ENCODE measurements at regions not wholly inside any gene's neighbourhood (a gene's known extent, or its start where the extent isn't known, plus 50 kb on each side); places are given as distances from the start of the nearest gene placed in this dataset.
A peak's percentile ranks its signal among the peaks of the same experiment; 100 is the strongest.
"Not testable (repeated sequence)": the region's sequence is repeated elsewhere in the genome, so short reads cannot be mapped to it uniquely, and the experiment has no call there.

- DNase-seq: not testable (repeated sequence)
Observed at GRCh38 chr1:83343767-83344166, 655.2 kb downstream of the TTLL7 start.

- peak; percentile 15 for DNase-seq
Observed at GRCh38 chr1:83342995-83343394, 655.9 kb downstream of the TTLL7 start.

- DNase-seq: not testable (repeated sequence)
Observed at GRCh38 chr1:83332308-83332707, 666.6 kb downstream of the TTLL7 start.

- no peak for DNase-seq
Observed at GRCh38 chr1:83318366-83318765, 680.6 kb downstream of the TTLL7 start.

- not testable (repeated sequence) for DNase-seq
Observed at GRCh38 chr1:83315446-83315845, 683.5 kb downstream of the TTLL7 start.

- not testable (repeated sequence) for DNase-seq
Observed at GRCh38 chr1:83310161-83310560, 688.8 kb downstream of the TTLL7 start.

- not testable (repeated sequence) for DNase-seq
Observed at GRCh38 chr1:83309035-83309434, 689.9 kb downstream of the TTLL7 start.

GRCh38 chr1:83306811-83307210, 692.1 kb downstream of the TTLL7 start:
- DNase-seq: not testable (repeated sequence)

GRCh38 chr1:83295594-83295993, 703.3 kb downstream of the TTLL7 start:
- DNase-seq: not testable (repeated sequence)

- not testable (repeated sequence) for DNase-seq
Observed at GRCh38 chr1:83287391-83287790, 711.5 kb downstream of the TTLL7 start.

- not testable (repeated sequence) for DNase-seq
Observed at GRCh38 chr1:83274656-83275055, 724.3 kb downstream of the TTLL7 start.

GRCh38 chr1:83272484-83272883, 726.4 kb downstream of the TTLL7 start:
- not testable (repeated sequence) for DNase-seq

- DNase-seq: not testable (repeated sequence)
Observed at GRCh38 chr1:83271834-83272233, 727.1 kb downstream of the TTLL7 start.

- not testable (repeated sequence) for DNase-seq
Observed at GRCh38 chr1:83270801-83271200, 728.1 kb downstream of the TTLL7 start.

- DNase-seq: not testable (repeated sequence)
Observed at GRCh38 chr1:83263808-83264207, 735.1 kb downstream of the TTLL7 start.

GRCh38 chr1:83251687-83252086, 747.2 kb downstream of the TTLL7 start:
- DNase-seq: not testable (repeated sequence)

- DNase-seq: not testable (repeated sequence)
Observed at GRCh38 chr1:83246780-83247179, 752.2 kb downstream of the TTLL7 start.

- peak; percentile 14 for DNase-seq
Observed at GRCh38 chr1:83244832-83245231, 754.1 kb downstream of the TTLL7 start.

GRCh38 chr1:83239568-83239967, 759.4 kb downstream of the TTLL7 start:
- DNase-seq: not testable (repeated sequence)

GRCh38 chr1:83238654-83239053, 760.3 kb downstream of the TTLL7 start:
- not testable (repeated sequence) for DNase-seq

- DNase-seq: not testable (repeated sequence)
Observed at GRCh38 chr1:83219788-83220187, 779.1 kb downstream of the TTLL7 start.

GRCh38 chr1:83218036-83218716, 780.8 kb downstream of the TTLL7 start:
- not testable (repeated sequence) for DNase-seq

- not testable (repeated sequence) for DNase-seq
Observed at GRCh38 chr1:83214317-83214716, 784.6 kb downstream of the TTLL7 start.

GRCh38 chr1:83213648-83214047, 785.3 kb downstream of the TTLL7 start:
- not testable (repeated sequence) for DNase-seq

GRCh38 chr1:83212033-83212432, 786.9 kb downstream of the TTLL7 start:
- DNase-seq: not testable (repeated sequence)

Measured in left hindlimb (tissue), 1 donor.